DMS 273 treated with DMSO at 0.1 percent for 48 hours (cell line): ENCODE measurements at regions not wholly inside any gene's neighbourhood (a gene's known extent, or its start where the extent isn't known, plus 50 kb on each side); places are given as distances from the start of the nearest gene placed in this dataset.
A peak's percentile ranks its signal among the peaks of the same experiment; 100 is the strongest.

Experiments used
- DNase-seq: peaks from one replicate; lab custom pipeline; 2025; lab: John Stamatoyannopoulos, UW

DNA sequence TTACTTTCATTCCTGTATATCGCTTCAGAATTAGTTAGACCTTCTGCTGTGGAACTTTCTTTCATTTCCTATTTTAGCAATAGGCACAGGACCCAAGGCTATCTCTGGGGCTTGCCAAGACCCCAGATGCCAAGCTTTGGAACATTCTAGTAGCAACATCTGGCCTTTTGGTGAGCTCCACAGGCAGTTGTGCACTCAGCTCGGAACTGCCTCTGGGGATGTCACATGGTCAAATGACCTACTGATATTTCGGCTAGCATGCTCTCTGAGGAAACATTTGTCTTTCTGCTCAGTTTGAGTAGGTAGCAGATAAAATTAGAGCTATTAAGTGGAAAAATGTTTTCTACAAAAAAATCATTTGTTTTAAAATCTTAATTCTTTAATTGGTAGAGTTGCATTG is 76.6 kb upstream of the ITGA4 start:
- no peak for DNase-seq

DNA sequence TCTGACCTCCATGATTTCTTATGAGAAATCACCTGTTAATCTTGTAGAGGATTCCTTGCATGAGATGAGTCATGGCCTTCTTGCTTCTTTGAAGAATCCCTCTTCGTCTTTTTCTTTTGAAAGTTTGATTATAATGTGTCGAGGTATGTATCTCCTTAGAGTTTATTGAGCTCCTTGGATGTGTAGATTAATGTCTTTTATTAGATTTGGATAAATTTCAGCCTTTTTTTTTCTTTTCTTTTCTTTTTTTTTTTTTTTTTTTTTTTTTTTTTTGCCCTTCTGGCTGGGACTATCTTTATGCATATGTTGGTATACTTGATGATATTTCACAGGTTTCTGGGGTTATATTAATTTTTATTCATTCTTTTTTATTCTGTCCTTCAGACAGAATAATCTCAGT is 72.3 kb upstream of the ITGA4 start:
- DNase-seq, result no peak

DNA sequence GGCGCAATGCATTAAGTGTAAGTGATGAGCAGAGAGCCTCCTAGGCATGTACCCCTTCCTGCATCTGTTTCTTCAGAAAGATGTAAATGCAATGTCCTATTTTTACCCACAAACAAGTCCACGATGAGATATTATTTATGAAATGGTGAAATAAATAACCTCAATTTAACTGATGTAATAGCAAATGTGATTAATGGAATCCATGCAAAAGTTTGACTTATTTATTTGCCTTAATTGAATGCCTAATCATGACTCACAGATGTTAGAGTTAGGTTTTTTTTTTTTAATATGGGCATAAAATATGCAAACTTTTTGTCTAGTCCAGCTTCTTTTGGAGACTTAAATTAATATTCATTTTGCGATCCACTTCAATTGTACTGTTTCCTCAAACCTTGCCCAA is 67.7 kb upstream of the ITGA4 start:
- no peak for DNase-seq

GRCh38 chr2:181393472-181393871 is 63.7 kb upstream of the ITGA4 start:
- peak; percentile 16 for DNase-seq

DNA sequence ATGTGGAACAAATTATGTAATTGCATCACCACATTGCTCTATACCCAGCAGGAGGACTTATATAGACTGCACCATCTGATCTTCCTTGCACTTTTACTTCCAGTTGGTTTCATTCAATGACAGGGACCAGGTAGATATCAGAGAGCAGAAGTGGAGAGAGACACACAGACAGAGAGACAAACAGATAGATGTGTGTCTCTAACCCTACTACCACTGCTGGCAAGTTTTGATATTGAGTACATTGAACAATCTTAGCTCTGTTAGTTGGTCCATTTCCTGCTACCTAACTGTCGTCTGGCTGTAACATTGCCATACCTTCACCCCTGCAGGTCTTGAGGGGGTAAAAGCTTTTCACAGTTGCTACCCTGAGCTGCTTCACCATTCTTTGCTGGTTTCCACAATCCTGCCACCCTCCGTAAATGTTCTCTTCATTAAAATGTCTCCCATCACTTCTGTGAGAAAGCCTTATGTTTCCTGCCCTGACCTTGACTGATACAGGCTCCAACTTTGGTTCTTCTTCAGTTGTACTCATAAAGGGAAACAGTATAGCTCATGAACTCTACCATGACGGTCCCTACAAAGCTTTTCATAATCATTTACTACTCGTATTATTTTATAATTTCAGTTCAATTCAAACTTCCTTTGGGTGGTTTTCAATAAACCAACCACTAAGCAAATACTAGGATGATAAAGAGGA is 62.3 kb upstream of the ITGA4 start:
- no peak for DNase-seq

DNA sequence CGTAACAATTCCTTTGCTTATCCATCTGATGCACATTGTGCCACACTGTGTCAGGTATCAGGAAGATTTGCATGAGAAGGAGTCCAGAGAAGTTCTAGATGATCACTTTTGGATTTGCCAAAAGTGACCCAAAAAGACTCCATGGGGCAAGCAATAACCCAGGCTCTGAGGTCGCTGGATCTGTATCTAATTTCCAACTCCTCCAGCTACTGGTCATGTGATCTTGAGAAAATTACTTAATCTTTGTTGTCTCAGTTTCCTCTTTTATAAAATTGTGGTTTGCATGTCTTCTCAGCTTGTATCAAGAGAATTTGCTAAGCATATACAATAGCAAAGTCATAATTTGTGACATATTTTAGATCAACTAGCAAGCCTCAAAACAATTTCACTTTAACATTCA is 61.3 kb upstream of the ITGA4 start:
- DNase-seq, result no peak

DNA sequence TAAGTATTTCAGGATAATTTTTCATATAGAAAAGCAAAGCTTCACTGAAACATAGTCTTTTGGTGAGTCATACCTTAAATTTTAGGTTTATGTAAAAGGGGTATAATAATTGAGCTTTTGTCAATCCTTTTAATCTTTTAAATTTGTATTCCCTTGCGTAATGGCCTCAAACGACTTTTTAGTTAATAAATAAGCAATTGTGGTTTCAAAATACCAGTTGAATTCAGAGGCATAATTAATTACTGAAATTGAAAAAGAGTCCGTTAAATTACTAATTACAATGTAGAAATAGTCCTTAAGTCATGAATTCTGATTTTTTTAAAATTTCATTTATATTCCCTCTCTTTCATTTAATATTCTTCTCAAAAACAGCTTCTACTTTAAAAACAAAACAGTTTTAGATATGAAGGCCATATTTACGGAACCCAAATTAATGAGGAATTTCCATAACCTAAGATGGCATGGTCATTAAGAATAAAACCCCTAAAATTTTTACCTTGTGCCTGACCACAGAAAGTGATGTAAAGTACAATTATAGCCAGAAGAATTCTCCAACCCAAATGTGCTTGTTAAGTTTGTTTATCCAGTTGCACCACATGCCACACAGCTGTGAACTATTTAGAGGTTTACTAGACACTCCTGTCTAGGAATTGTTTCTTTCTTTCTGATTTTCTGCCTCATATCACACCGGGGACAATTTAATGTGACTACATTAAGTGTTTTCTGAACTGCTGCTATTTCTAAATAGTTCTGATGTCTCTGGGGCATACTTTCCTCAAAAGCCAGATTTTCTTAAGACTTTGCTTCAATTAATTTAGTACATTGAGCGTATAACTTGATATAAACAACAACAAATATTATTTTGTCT is 60.7 kb upstream of the ITGA4 start:
- DNase-seq, result no peak

DNA sequence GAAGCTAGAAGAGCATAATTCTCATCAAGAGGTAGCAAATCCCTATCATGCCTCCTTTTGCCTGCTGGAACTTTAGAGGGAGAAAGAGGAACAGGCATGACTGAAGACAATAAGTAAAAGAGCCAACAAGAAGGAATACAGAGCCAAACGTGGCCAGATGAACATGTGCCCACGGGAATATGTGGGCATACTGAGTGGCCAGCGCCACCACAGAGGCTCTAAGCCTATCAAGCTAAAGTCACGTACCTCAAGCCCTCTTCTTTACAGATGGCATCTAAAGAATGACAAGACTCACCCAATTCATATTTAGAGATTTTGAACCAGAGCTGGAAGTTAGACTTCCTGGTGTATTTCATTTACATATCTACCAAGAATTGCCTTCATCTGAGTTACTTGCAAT is 59.9 kb upstream of the ITGA4 start:
- no peak for DNase-seq

DNA sequence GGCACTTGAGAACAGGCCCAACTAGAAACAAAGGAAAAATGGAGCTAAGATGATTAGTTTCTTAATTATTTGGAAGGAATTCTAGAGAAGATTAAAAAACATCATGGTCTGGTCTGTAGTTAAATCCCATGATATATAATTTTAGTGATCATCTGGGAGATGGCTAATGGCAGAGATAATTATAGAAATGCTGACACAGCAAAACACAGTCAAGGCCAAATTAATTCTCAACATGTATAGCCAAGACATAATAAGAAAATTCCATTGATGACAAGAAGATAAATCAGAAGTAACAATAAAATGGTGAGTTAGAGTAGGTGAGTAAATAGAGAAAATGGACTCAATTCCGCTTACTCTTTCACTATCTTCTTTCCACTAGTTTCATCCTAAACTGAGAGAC is 59.2 kb upstream of the ITGA4 start:
- no peak for DNase-seq

- no peak for DNase-seq
These were observed 58.2 kb upstream of the ITGA4 start for GRCh38 chr2:181399027-181399426.

DNA sequence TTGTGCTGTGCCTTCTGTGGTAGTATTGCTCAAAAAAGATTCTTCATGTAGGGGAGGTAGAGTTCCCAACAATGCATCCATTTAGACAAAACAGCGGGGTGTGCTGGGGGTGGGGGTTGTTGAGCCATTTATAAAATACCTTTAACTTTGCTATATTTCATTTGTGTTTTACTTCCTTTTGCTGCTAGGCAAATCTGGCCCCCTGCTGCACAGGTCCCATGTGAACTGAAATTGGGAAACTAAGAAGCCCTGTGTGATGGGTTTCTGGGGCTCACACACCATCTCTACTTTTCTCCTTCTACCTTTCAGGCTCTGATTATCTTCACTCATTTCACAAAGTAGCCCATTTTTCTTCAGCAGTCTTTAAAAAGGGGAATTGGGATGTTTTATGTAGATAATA is 52.7 kb upstream of the ITGA4 start:
- no peak for DNase-seq

- DNase-seq, result no peak
These were observed 50.0 kb upstream of the ITGA4 start for GRCh38 chr2:181407171-181407570.
